ENCODE measurements at regions not wholly inside any gene's neighbourhood (a gene's known extent, or its start where the extent isn't known, plus 50 kb on each side); places are given as distances from the start of the nearest gene placed in this dataset.

DNA sequence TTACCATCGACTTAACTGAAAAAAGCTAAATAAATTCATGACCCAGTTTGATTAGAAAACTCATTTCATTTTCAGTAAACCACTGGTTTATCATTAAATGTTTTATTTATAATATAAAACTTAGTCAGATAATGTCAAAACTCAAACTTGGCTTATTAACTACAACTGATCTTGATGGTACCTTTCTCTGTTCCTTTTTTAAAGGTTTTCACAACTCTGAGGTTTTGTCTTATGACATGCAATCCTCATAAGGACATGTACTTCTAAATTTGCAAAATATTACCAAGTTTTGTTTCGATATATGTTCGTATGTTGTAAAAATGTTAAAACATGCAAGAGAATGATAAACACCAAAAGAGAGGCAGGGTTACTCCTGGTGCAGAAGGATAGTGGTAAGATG, 82.5 kb upstream of the PDE10A start:
- Histone ChIP-seq H3K4me2 (ENCODE audit: low read depth, low read length) (no peak overlapping the region), H3K9me2 (replicated peaks; ENCODE audit: insufficient read depth, low read length) (no peaks in the 10 kb centered on the region), H2AFZ (ENCODE audit: low read length) (no peak overlapping the region), H3K27me3 (replicated peaks; ENCODE audit: insufficient read depth, low read length) (no peaks in the 10 kb centered on the region), H4K20me1 (ENCODE audit: insufficient read depth, low read length) (no peaks in the 10 kb centered on the region), H3K4me1 (ENCODE audit: low read length) (no peaks in the 10 kb centered on the region), H3K79me2 (ENCODE audit: low read length) (no peaks in the 10 kb centered on the region), H3K27ac (ENCODE audit: low read length) (no peak overlapping the region), H3F3A (ENCODE audit: insufficient read depth, low read length) (no peaks in the 10 kb centered on the region), H3K9me3 (replicated peaks; ENCODE audit: insufficient read depth, low read length) (no peaks in the 10 kb centered on the region), H3K9ac (ENCODE audit: low read length) (no peak overlapping the region), H3K36me3 (replicated peaks; ENCODE audit: insufficient read depth, low read length) (no peaks in the 10 kb centered on the region), H3K4me3 (ENCODE audit: low read length) (no peak overlapping the region)
- TF ChIP-seq, protein P1, sequence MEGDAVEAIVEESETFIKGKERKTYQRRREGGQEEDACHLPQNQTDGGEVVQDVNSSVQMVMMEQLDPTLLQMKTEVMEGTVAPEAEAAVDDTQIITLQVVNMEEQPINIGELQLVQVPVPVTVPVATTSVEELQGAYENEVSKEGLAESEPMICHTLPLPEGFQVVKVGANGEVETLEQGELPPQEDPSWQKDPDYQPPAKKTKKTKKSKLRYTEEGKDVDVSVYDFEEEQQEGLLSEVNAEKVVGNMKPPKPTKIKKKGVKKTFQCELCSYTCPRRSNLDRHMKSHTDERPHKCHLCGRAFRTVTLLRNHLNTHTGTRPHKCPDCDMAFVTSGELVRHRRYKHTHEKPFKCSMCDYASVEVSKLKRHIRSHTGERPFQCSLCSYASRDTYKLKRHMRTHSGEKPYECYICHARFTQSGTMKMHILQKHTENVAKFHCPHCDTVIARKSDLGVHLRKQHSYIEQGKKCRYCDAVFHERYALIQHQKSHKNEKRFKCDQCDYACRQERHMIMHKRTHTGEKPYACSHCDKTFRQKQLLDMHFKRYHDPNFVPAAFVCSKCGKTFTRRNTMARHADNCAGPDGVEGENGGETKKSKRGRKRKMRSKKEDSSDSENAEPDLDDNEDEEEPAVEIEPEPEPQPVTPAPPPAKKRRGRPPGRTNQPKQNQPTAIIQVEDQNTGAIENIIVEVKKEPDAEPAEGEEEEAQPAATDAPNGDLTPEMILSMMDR (IDR thresholded peaks at IDR 0.05; ENCODE audit: low read length) = no peak
- TF ChIP-seq EZH2 (optimal IDR thresholded peaks at IDR 0.05; ENCODE audit: low read depth, low read length) = no peak
- no peak for TF ChIP-seq EZH2phosphoT487 (IDR thresholded peaks at IDR 0.05; ENCODE audit: low read length)
- DNase-seq = no peak

DNA sequence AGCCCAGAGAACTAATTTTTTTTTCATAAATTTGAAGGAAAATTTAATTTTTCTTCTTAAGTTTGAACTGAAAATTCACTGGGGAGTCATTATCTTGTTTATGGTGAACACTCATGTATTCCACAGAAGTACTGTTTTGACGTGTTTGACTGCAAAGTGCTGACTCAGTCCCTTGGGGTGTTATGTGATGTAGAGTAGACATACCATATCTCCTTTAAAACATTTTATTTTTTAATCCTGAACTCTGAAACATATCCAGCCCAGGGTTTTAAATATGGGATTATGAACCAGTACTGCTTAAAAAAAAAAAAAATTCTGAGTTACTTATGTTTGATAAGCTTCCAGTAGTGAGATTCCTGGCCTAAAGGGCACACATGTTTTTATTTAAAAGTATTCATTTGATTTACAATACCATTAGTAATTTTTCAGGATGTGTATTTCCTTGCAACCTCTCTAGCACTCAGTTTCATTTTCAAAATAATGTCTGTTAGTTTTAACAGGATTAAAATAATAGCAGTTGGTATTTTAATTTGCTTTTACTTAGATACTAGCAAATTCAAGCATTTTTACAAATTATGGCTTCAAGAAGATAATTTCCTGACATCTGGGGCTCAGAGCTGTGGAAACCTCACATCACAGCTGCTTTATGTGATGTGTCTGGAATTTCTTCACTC, 81.7 kb upstream of the PDE10A start:
- Histone ChIP-seq H3K9me3 (replicated peaks; ENCODE audit: insufficient read depth, low read length) (no peaks in the 10 kb centered on the region), H3K9me2 (replicated peaks; ENCODE audit: insufficient read depth, low read length) (no peaks in the 10 kb centered on the region), H3K27ac (ENCODE audit: low read length) (no peak overlapping the region), H2AFZ (ENCODE audit: low read length) (no peak overlapping the region), H3K4me2 (ENCODE audit: low read depth, low read length) (no peak overlapping the region), H3K27me3 (replicated peaks; ENCODE audit: insufficient read depth, low read length) (no peaks in the 10 kb centered on the region), H3K4me1 (ENCODE audit: low read length) (no peaks in the 10 kb centered on the region), H3K9ac (ENCODE audit: low read length) (no peak overlapping the region), H3F3A (ENCODE audit: insufficient read depth, low read length) (no peaks in the 10 kb centered on the region), H3K4me3 (ENCODE audit: low read length) (no peak overlapping the region), H3K79me2 (ENCODE audit: low read length) (no peaks in the 10 kb centered on the region), H4K20me1 (ENCODE audit: insufficient read depth, low read length) (no peaks in the 10 kb centered on the region), H3K36me3 (replicated peaks; ENCODE audit: insufficient read depth, low read length) (no peaks in the 10 kb centered on the region)
- no peak for TF ChIP-seq EZH2 (optimal IDR thresholded peaks at IDR 0.05; ENCODE audit: low read depth, low read length)
- no peak for TF ChIP-seq EZH2phosphoT487 (IDR thresholded peaks at IDR 0.05; ENCODE audit: low read length)
- TF ChIP-seq, protein P1 (IDR thresholded peaks at IDR 0.05; ENCODE audit: low read length) = no peak
- DNase-seq = no peak

DNA sequence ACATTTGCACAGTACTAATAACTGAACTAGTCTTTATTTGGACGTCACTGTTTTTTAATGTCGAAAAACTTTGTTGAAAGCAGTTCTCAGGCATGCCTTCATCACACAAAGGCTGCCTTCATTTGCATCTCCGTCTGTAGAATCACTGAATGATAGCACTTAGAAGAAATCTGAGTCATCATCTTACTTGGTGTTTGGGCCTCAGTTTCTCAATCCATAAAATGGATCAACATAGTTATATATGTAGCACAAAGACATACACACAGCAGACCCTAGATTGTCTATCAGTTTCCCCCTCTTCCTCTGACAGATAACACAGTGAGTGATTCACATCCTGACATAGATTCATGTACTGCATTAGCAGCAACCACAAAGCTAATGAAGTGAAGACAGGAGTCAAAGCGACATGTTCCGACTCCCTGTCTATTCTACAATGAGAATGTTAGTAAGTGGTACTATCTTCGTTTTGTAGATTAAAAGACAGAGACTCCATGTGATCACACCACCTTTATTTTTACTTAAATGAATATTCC, 80.4 kb upstream of the PDE10A start:
- Histone ChIP-seq H3K4me2 (ENCODE audit: low read depth, low read length) (no peak overlapping the region), H3K27me3 (replicated peaks; ENCODE audit: insufficient read depth, low read length) (no peaks in the 10 kb centered on the region), H3K79me2 (ENCODE audit: low read length) (no peaks in the 10 kb centered on the region), H3K4me3 (ENCODE audit: low read length) (no peak overlapping the region), H3K4me1 (ENCODE audit: low read length) (no peaks in the 10 kb centered on the region), H3K9me2 (replicated peaks; ENCODE audit: insufficient read depth, low read length) (no peaks in the 10 kb centered on the region), H3K9me3 (replicated peaks; ENCODE audit: insufficient read depth, low read length) (no peaks in the 10 kb centered on the region), H3K27ac (ENCODE audit: low read length) (no peak overlapping the region), H3K9ac (ENCODE audit: low read length) (no peak overlapping the region), H4K20me1 (ENCODE audit: insufficient read depth, low read length) (no peaks in the 10 kb centered on the region), H3F3A (ENCODE audit: insufficient read depth, low read length) (no peaks in the 10 kb centered on the region), H3K36me3 (replicated peaks; ENCODE audit: insufficient read depth, low read length) (no peaks in the 10 kb centered on the region), H2AFZ (ENCODE audit: low read length) (no peak overlapping the region)
- no peak for TF ChIP-seq EZH2 (optimal IDR thresholded peaks at IDR 0.05; ENCODE audit: low read depth, low read length)
- no peak for TF ChIP-seq EZH2phosphoT487 (IDR thresholded peaks at IDR 0.05; ENCODE audit: low read length)
- TF ChIP-seq, protein P1 (IDR thresholded peaks at IDR 0.05; ENCODE audit: low read length) = no peak
- DNase-seq = no peak

All from MM.1S (cell line).